ENCODE measurements at regions not wholly inside any gene's neighbourhood (a gene's known extent, or its start where the extent isn't known, plus 50 kb on each side); places are given as distances from the start of the nearest gene placed in this dataset.

GRCh38 chr5:8410618-8411017 is 541.7 kb downstream of the MTRR start:
- no TSS peak for BruUV-seq (replicated peaks)
- no peaks in the 10 kb centered on the region for H4K20me1 ChIP-seq (ENCODE audit: control insufficient read depth, insufficient read depth)
- FAIRE-seq: no peak
- H3K9ac ChIP-seq (ENCODE audit: control insufficient read depth, insufficient read depth, low read length): no peak overlapping the region
- ATAC-seq: no peak
- H3K36me3 ChIP-seq (ENCODE audit: control insufficient read depth in 2 of 2, insufficient read depth in 2 of 2, low read length in 1 of 2): no peaks in the 10 kb centered on the region
- H3K79me2 ChIP-seq (ENCODE audit: control insufficient read depth, insufficient read depth, low read length): no peaks in the 10 kb centered on the region
- intact Hi-C loops (cut with micrococcal nuclease; ENCODE audit: unreplicated experiment): no loop called here
- H3K27ac ChIP-seq (ENCODE audit: control insufficient read depth, insufficient read depth): no peak overlapping the region
- TF ChIP-seq MYB (IDR thresholded peaks at IDR 0.05; ENCODE audit: borderline replicate concordance, low read depth, low read length): no peak
- H3K4me2 ChIP-seq (ENCODE audit: control insufficient read depth, insufficient read depth): no peak overlapping the region
- in situ Hi-C loops (cut with MboI): no loop called here
- DNase-seq (ENCODE audit: low read depth, low spot score): no peak
- H3K27me3 ChIP-seq (replicated peaks in 1 of 2; ENCODE audit: control insufficient read depth in 2 of 2, insufficient read depth in 2 of 2, low read length in 1 of 2): no peaks in the 10 kb centered on the region
- ChIA-PET RAD21 (ENCODE audit: unreplicated experiment) (no interaction called here), POLR2A (no interaction called here), SMC1A (ENCODE audit: uncharacterized antibody, unreplicated experiment) (no interaction called here), CTCF (no interaction called here)
- H3K4me3 ChIP-seq: no peak overlapping the region
- 0% methylated on average over 4 of the region's 4 CpGs for WGBS (ENCODE audit: insufficient coverage, insufficient replicate concordance, low lambda C conversion rate, missing lambda C conversion rate)
- H3K9me3 ChIP-seq (replicated peaks; ENCODE audit: control insufficient read depth, insufficient read depth, low read length): no peaks in the 10 kb centered on the region
- H3K4me1 ChIP-seq (ENCODE audit: control insufficient read depth, insufficient read depth, low read length): no peaks in the 10 kb centered on the region
- H2AFZ ChIP-seq (ENCODE audit: control insufficient read depth, low read depth, low read length): no peak overlapping the region

DNA sequence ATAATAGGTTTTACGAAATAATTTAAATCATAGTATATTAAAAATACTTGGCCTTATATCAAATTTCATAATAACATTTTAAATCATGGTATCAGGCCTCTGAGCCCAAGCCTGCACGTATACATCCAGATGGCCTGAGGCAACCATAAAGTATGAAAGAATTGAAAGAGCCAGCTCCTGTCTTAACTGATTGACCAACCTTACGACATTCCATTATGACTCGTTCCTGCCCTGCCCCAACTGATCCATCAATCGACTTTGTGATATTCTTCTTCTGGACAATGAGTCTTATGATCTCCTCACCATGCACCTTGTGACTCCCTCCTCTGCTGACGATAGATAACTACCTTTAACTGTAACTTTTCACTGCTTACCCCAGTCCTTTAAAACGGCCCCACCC is 545.0 kb downstream of the MTRR start:
- RAD21 ChIA-PET (ENCODE audit: unreplicated experiment): no interaction called here
- ATAC-seq: no peak
- no peak for FAIRE-seq

More for the DNA sequence above, 545.0 kb downstream of the MTRR start:
- BruUV-seq (replicated peaks): no TSS peak
- TF ChIP-seq CBX3 (IDR thresholded peaks at IDR 0.05; ENCODE audit: borderline replicate concordance, low read depth) (no peak), SREBF1 (IDR thresholded peaks at IDR 0.05; ENCODE audit: low read length) (no peak), NFYB (IDR thresholded peaks at IDR 0.05; ENCODE audit: insufficient read depth, low read depth, low read length) (no peak), GABPA (IDR thresholded peaks at IDR 0.05; ENCODE audit: low read depth) (no peak), LARP7 (IDR thresholded peaks at IDR 0.05) (no peak), CHD1 (IDR thresholded peaks at IDR 0.05; ENCODE audit: low read depth, low read length) (no peak), SMAD1 (IDR thresholded peaks at IDR 0.05; ENCODE audit: low read depth, partially characterized antibody) (no peak), IKZF2 (IDR thresholded peaks at IDR 0.05) (no peak)
- TF ChIP-seq, protein P1, sequence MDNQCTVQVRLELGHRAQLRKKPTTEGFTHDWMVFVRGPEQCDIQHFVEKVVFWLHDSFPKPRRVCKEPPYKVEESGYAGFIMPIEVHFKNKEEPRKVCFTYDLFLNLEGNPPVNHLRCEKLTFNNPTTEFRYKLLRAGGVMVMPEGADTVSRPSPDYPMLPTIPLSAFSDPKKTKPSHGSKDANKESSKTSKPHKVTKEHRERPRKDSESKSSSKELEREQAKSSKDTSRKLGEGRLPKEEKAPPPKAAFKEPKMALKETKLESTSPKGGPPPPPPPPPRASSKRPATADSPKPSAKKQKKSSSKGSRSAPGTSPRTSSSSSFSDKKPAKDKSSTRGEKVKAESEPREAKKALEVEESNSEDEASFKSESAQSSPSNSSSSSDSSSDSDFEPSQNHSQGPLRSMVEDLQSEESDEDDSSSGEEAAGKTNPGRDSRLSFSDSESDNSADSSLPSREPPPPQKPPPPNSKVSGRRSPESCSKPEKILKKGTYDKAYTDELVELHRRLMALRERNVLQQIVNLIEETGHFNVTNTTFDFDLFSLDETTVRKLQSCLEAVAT (IDR thresholded peaks at IDR 0.05): no peak
- Histone ChIP-seq H3K4me2 (ENCODE audit: control insufficient read depth, insufficient read depth) (no peak overlapping the region), H3K79me2 (ENCODE audit: control insufficient read depth, insufficient read depth, low read length) (no peaks in the 10 kb centered on the region), H4K20me1 (ENCODE audit: control insufficient read depth, insufficient read depth) (no peaks in the 10 kb centered on the region), H2AFZ (ENCODE audit: control insufficient read depth, low read depth, low read length) (no peak overlapping the region), H3K27me3 (replicated peaks in 1 of 2; ENCODE audit: control insufficient read depth in 2 of 2, insufficient read depth in 2 of 2, low read length in 1 of 2) (no peaks in the 10 kb centered on the region), H3K9me3 (replicated peaks; ENCODE audit: control insufficient read depth, insufficient read depth, low read length) (no peaks in the 10 kb centered on the region), H3K27ac (ENCODE audit: control insufficient read depth, insufficient read depth) (no peak overlapping the region), H3K36me3 (ENCODE audit: control insufficient read depth in 2 of 2, insufficient read depth in 2 of 2, low read length in 1 of 2) (no peaks in the 10 kb centered on the region), H3K4me1 (ENCODE audit: control insufficient read depth, insufficient read depth, low read length) (no peaks in the 10 kb centered on the region), H3K4me3 (no peak overlapping the region), H3K9ac (ENCODE audit: control insufficient read depth, insufficient read depth, low read length) (no peak overlapping the region)
- intact Hi-C loops (cut with micrococcal nuclease; ENCODE audit: unreplicated experiment): no loop called here
- ChIA-PET CTCF (no interaction called here), SMC1A (ENCODE audit: uncharacterized antibody, unreplicated experiment) (interaction anchor here (0.6 kb wide), 2 partner anchors 11 to 526 kb away, joined by 3 read pairs; no protein-coding TSS in a partner anchor), POLR2A (no interaction called here)
- no peak for DNase-seq (ENCODE audit: low read depth, low spot score)
- in situ Hi-C loops (cut with MboI): no loop called here
- WGBS (ENCODE audit: insufficient coverage, insufficient replicate concordance, low lambda C conversion rate, missing lambda C conversion rate): 12% methylated on average over 7 of the region's 7 CpGs

Data from GM12878 (cell line).